SK-N-MC (cell line): ENCODE measurements at regions not wholly inside any gene's neighbourhood (a gene's known extent, or its start where the extent isn't known, plus 50 kb on each side); places are given as distances from the start of the nearest gene placed in this dataset.

Experiments
- DNase-seq: peaks from one replicate; pipeline ENCODE4 v3.0.0-alpha.2; 2011; ENCODE audit warnings: low read depth, low spot score
- H3K27ac ChIP-seq: fragments of 200-600 bp; sonication (generic); 2 replicates; pipeline ENCODE4 v1.5.1; 2016; ENCODE audit warnings: mixed run types
- H3K36me3 ChIP-seq: fragments of 200-600 bp; sonication (generic); 2 replicates; pipeline ENCODE4 v1.6.1; 2017; ENCODE audit warnings: antibody characterized with exemption, low read length, mixed read lengths; ENCODE audit not compliant: insufficient read depth
- H3K4me3 ChIP-seq: fragments of 200-600 bp; sonication (generic); 2 replicates; pipeline ENCODE4 v1.5.1; 2016
- H3K9ac ChIP-seq: fragments of 200-600 bp; sonication (generic); 2 replicates; pipeline ENCODE4 v1.8.0; 2017; ENCODE audit warnings: mixed run types, mixed read lengths; ENCODE audit not compliant: insufficient read length
- H3K9me3 ChIP-seq: fragments of 200-600 bp; sonication (generic); 2 replicates; pipeline ENCODE4 v1.6.1; 2017; ENCODE audit warnings: low read depth, mild to moderate bottlenecking, antibody characterized with exemption, low read length, moderate library complexity, mixed read lengths
- EZH2 ChIP-seq: fragments of 200-600 bp; sonication (generic); IDR thresholded peaks from one replicate; pipeline ENCODE4 v1.6.1; 2017; ENCODE audit warnings: antibody characterized with exemption
- FOXP2 ChIP-seq: optimal IDR thresholded peaks from 2 replicates; pipeline ENCODE3; 2011; ENCODE audit warnings: mild to moderate bottlenecking, moderate library complexity; ENCODE audit not compliant: insufficient read depth; ENCODE audit errors: extremely low read length, control extremely low read depth
- POLR2AphosphoS5 ChIP-seq: IDR thresholded peaks from 2 replicates; pipeline ENCODE4 v1.6.1; 2012; ENCODE audit warnings: mild to moderate bottlenecking, low read depth, low read length, borderline replicate concordance

GRCh38 chr20:11671015-11671511, 246.6 kb upstream of the BTBD3 start:
- TF ChIP-seq POLR2AphosphoS5 (no peak), EZH2 (no peak), FOXP2 (no peak)
- no peak overlapping the region for H3K9ac ChIP-seq
- H3K9me3 ChIP-seq: no peaks in the 10 kb centered on the region
- H3K36me3 ChIP-seq: no peaks in the 10 kb centered on the region
- no peak for DNase-seq
- no peak overlapping the region for H3K4me3 ChIP-seq
- no peak overlapping the region for H3K27ac ChIP-seq

GRCh38 chr20:11672959-11673358, 244.7 kb upstream of the BTBD3 start:
- TF ChIP-seq POLR2AphosphoS5 (no peak), FOXP2 (no peak), EZH2 (no peak)

GRCh38 chr20:11675920-11676629, 241.6 kb upstream of the BTBD3 start:
- no peak for DNase-seq
- H3K27ac ChIP-seq: no peak overlapping the region
- TF ChIP-seq POLR2AphosphoS5: no peak
- no peak for TF ChIP-seq FOXP2
- TF ChIP-seq EZH2: no peak
- H3K4me3 ChIP-seq: no peak overlapping the region
- no peaks in the 10 kb centered on the region for H3K9me3 ChIP-seq
- no peaks in the 10 kb centered on the region for H3K36me3 ChIP-seq
- no peak overlapping the region for H3K9ac ChIP-seq

More at GRCh38 chr20:11672959-11673358, 244.7 kb upstream of the BTBD3 start:
- no peak overlapping the region for H3K9ac ChIP-seq
- H3K36me3 ChIP-seq: no peaks in the 10 kb centered on the region
- no peak overlapping the region for H3K4me3 ChIP-seq
- H3K27ac ChIP-seq: no peak overlapping the region
- no peaks in the 10 kb centered on the region for H3K9me3 ChIP-seq
- no peak for DNase-seq

- no peak overlapping the region for H3K9ac ChIP-seq
- no peaks in the 10 kb centered on the region for H3K36me3 ChIP-seq
- TF ChIP-seq POLR2AphosphoS5 (no peak), FOXP2 (no peak), EZH2 (no peak)
- H3K4me3 ChIP-seq: no peak overlapping the region
- no peak for DNase-seq
- H3K27ac ChIP-seq: no peak overlapping the region
- H3K9me3 ChIP-seq: no peaks in the 10 kb centered on the region
Measured at GRCh38 chr20:11676630-11677287, 240.9 kb upstream of the BTBD3 start.

- no peak overlapping the region for H3K9ac ChIP-seq
- H3K27ac ChIP-seq: no peak overlapping the region
- H3K4me3 ChIP-seq: no peak overlapping the region
- H3K9me3 ChIP-seq: no peaks in the 10 kb centered on the region
- DNase-seq: no peak
- no peak for TF ChIP-seq FOXP2
- TF ChIP-seq EZH2: no peak
- TF ChIP-seq POLR2AphosphoS5: no peak
- H3K36me3 ChIP-seq: no peaks in the 10 kb centered on the region
Measured at GRCh38 chr20:11677428-11677827, 240.3 kb upstream of the BTBD3 start.

- Histone ChIP-seq H3K9ac (no peak overlapping the region), H3K4me3 (no peak overlapping the region), H3K36me3 (no peaks in the 10 kb centered on the region), H3K27ac (no peak overlapping the region), H3K9me3 (no peaks in the 10 kb centered on the region)
- no peak for DNase-seq
- no peak for TF ChIP-seq FOXP2
- no peak for TF ChIP-seq POLR2AphosphoS5
- TF ChIP-seq EZH2: no peak
Measured at GRCh38 chr20:11677836-11678235, 239.9 kb upstream of the BTBD3 start.

GRCh38 chr20:11682285-11682684, 235.4 kb upstream of the BTBD3 start:
- H3K9me3 ChIP-seq: no peaks in the 10 kb centered on the region
- TF ChIP-seq FOXP2: no peak
- no peak for TF ChIP-seq EZH2
- TF ChIP-seq POLR2AphosphoS5: no peak
- no peaks in the 10 kb centered on the region for H3K36me3 ChIP-seq
- no peak overlapping the region for H3K4me3 ChIP-seq
- no peak for DNase-seq
- H3K9ac ChIP-seq: no peak overlapping the region
- H3K27ac ChIP-seq: no peak overlapping the region

- Histone ChIP-seq H3K36me3 (no peaks in the 10 kb centered on the region), H3K9ac (no peak overlapping the region), H3K9me3 (no peaks in the 10 kb centered on the region), H3K27ac (no peak overlapping the region), H3K4me3 (no peak overlapping the region)
- TF ChIP-seq POLR2AphosphoS5 (no peak), FOXP2 (no peak), EZH2 (no peak)
- no peak for DNase-seq
Measured at GRCh38 chr20:11686195-11686594, 231.5 kb upstream of the BTBD3 start.

GRCh38 chr20:11686820-11687543, 230.7 kb upstream of the BTBD3 start:
- H3K9me3 ChIP-seq: no peaks in the 10 kb centered on the region
- no peak overlapping the region for H3K4me3 ChIP-seq
- H3K27ac ChIP-seq: no peak overlapping the region
- no peaks in the 10 kb centered on the region for H3K36me3 ChIP-seq
- TF ChIP-seq EZH2 (no peak), POLR2AphosphoS5 (no peak), FOXP2 (no peak)
- no peak overlapping the region for H3K9ac ChIP-seq
- no peak for DNase-seq
